Ureter (tissue), 1 donor: ENCODE measurements at regions not wholly inside any gene's neighbourhood (a gene's known extent, or its start where the extent isn't known, plus 50 kb on each side); places are given as distances from the start of the nearest gene placed in this dataset.

ENCODE experiments used
- DNase-seq: peaks from one replicate; pipeline ENCODE4 v3.0.0-alpha.2; 2020; ENCODE audit warnings: low spot score
- donor health status: DM: yes; HTN: yes; CAD: no.

DNA sequence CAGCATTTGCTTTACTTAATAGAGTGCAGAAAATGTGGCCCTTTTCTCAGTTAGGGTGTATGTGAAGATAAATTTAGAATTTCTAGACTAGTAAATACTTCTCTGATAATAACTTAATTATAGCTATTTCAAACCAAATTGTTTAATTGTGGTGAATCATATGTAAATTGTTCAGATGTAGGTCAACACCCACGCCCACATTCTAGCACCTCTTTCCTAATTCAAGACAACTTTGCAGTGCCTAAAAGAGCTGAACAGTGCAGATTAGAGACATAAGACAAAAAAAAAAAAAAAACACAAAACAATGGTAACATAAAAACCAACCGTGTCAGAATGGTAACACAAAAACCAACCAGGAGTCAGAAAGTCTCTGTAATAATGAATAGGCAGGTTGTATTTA is 758.3 kb downstream of the USP25 start:
- DNase-seq, result no peak

DNA sequence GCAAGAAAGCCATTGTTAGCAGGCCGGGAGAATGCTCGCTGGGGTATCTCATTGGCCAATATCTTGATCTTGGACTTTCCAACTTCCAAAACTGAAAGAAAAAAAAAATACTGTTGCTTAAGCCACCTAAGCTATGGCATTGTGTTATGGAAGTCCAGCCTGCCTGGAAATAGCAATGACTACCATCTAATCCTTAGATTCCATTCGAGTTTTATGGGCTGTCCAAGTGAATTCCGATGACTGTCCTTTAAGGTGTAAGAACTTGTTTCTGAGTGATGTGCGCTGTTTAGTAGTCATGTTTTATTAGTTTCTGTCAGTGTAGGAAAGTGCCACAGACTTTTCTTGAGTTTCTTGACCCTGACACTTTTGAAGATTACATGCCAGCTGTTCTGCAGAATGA is 762.6 kb downstream of the USP25 start:
- DNase-seq, result no peak

DNA sequence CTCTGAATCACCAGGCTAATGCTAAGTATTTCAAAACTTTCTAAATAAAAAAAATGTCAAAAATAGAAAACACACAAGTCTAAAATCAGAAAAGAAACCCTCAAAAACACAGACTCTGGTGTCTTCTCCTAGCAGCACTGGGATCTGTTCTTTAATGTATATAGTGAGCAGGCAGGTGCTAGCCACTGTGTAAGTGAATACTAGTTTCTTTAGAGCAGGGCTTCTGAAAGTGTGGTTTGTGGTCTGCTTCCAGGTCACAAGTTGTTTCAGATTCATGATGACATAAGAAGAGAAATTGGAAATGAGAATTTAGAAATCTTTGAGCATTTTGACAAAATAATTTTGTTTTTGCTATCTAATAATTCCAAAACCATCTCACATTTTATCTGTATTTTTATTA is 763.1 kb downstream of the USP25 start:
- DNase-seq, result no peak

DNA sequence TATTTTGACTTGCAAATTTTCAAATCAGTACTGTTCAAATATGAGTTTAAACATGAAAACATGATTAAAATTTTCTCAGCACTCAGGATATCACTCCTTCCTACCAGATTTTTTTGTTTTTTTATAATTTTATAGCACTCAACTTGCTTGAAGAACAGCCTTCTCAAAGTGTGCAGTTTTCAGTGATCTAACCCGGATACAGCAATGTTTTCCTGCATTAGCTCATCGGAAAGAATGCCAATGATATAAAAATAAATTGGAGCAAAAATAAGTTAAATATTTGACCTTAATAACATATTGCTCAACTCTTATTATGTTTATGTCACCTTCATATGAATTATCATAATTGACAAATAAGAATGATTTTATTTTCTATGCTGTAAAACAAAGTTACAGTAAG is 766.8 kb downstream of the USP25 start:
- no peak for DNase-seq

DNA sequence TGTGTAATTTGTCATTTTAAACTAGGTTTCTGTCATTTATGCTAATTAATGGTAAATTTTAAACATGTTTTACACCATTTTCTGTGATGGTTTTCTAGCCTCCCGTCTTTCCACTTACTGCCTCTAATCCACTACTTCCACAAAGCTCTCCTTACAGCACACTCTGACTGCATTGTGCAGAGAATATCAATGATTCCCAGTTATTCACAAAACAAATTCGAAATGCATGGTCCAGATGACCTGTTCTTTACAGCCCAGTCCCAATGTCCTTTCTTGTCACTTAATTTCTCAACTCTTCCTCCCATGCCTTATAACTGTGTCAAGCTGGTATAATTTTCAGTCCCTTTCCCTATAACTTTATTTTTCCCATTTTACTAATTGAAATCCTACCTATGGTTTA is 770.5 kb downstream of the USP25 start:
- no peak for DNase-seq

DNA sequence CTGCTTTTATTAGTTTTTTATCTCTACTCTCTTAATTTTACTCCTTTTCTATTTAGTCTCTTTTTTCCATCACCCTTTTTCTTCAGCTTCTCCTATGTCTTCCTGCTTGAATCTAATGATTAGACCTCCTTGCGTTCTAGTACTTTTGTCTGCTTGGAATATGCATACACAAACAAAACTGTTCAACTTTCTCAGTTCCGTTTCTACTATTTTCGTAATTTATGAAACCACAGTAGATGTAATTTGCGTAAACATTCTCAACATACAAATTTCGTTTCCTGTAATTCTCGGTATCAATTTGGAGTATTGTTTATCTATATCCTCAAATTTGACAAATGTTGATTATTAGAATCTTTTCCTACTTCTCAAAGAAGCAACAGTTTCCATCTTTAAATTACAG is 772.5 kb downstream of the USP25 start:
- DNase-seq, result no peak

DNA sequence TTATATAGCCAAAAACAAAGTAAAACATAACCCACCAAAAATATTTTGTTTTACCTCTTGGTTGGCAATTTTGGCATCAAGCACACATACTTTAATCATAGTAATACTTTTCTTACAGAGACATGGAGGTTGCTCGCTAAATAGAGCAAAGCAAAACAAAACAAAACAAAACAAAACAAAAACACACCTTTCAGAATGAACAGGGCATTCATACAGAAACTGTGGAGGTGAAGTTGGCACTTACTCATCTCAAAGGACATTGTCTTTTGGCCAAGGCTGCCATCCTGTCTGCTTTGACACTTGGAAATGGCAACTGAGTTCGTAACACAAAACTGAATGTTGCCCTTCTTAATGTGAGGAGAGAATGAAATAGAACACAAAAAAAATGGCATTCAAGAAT is 773.1 kb downstream of the USP25 start:
- no peak for DNase-seq

DNA sequence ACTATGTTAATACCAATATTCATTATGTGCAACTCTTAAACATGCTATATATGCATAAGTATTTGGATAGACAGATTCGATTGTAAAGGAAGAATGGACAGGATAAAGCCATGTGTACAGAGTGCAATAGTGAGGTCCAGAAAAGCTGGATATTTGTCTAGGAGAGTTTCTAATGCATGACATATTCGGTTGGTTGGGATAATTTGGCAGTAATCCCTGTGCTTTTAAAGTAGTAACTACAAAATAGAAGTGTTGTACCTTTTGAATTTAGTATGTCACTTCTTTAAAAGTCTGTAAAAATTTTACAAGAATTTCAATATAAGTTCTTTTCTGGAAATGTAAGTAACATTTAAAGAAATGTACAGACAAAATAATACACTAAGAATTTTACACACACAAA is 774.5 kb downstream of the USP25 start:
- DNase-seq, result no peak

DNA sequence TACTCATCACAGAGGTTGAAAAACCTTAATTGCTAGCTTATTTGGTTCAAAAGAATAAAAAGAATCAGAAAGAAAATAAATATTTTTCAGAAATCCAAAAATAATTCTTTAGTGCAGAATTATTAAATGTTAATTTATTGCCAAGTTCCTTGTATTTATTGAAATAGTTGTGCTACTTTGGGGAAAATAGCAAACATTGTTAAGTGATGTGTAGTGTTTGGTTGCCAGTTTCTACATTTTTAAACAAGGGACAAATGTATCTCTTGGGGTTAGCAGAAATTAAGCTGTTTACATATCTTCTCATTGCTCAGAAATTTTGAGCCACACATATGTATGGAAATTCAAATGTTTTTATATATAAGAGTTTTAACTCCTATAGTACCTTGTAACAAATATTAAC is 775.0 kb downstream of the USP25 start:
- no peak for DNase-seq

DNA sequence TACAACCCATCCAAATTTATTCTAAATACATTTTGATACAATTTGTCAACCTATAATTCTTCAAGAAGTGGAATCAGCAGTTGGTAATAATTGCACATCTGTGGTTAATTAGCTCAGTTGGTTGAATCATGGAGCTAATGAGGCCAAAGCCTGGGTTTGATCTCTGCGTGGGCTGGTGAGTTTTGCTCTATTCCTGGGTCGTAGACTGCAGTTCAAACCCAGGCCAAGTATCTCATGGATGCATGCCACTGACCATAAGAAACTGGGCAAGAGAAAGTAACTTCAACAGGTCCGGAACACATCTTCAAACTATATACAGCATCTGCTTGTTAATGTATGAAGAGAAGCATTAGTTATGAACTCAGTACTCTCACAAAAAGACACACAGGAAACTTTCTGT is 779.7 kb downstream of the USP25 start:
- DNase-seq, result no peak

DNA sequence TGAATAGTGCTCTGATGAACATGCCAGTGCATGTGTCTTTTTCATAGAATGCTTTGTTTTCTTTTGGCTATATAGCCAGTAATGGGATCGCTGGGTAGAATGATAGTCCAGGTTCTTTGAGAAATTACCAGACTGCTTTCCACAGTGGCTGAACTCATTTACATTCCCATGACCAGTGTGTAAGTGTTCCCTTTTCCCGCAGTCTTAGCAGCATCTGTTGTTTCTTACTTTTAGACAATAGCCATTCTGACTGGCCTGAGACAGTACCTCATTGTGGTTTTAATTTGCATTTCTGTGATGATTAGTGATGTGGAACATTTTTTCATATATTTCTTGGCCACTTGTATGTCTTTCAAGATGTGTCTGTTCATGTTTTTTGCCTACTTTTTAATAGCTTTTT is 784.5 kb downstream of the USP25 start:
- DNase-seq, result no peak

DNA sequence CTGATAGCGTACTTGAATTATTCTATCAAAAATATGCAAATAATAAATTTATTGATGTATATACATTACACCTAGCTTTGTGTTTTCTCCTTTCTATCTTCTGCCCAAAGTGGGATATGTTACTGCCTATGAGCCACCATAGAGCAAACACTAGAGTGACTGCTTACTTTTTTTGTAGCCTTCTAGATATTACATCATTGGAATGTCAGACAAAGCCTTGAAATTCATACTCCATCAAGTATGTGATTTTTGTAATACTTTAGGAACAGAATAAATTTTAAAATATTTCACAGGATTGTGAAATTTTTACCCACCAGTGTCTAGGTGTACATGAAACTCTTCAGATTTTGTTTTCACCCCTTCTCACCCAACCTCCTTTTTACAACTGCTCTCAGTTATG is 787.6 kb downstream of the USP25 start:
- DNase-seq, result no peak

DNA sequence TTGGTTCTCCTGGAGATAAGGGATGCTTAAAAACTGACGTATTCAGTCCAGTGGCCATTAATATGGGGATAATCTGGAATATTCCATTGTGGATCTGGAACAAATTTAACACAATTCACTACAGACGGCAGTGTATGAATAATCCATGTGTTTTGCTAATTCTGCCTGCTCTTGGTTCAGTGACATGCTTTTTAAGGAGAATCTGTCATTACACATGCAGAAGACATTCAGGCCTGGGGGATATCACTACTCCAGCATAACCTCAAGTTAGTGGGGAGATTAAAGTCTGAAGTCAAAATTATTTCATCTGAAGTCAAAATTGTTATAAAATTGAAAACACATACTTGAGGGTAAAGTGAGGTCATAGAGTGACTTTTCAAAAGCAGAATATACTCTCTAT is 789.3 kb downstream of the USP25 start:
- DNase-seq, result no peak

DNA sequence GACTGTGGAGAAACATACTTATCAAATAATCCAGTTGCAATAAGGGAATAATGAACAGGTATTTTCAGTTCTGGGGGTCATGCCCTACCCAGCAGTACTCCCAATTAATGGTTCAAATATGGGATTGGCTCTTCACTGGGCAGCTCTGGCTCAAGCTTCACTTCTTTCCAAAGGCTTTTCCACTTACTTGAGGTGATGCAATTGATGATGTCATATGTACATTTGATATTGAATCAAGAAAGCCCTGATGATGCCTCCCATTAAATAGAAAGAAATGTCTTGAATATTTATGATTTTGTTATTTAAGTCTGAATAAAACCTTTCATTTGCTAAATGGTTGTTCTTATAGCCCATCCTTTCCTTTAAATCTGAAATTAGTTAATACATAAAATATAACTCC is 789.9 kb downstream of the USP25 start:
- no peak for DNase-seq

DNA sequence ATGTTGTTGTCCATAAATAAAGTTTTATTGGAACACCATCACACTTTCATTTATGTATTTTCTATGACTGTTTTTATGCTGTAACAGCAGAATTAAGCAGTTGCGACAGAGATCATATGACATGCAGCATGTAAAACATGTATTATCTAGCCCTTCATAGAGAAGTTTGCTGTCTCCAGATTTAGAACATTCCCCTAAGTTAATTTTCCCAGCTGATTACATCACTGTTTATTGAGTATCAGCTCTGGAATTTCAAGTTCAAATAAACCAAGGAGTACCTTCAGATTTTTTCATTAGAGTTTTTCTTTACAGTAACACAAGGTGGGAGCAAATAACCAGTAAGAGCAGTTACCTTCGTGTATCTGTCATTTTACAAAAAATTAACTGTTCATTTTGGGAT is 792.8 kb downstream of the USP25 start:
- DNase-seq, result no peak

DNA sequence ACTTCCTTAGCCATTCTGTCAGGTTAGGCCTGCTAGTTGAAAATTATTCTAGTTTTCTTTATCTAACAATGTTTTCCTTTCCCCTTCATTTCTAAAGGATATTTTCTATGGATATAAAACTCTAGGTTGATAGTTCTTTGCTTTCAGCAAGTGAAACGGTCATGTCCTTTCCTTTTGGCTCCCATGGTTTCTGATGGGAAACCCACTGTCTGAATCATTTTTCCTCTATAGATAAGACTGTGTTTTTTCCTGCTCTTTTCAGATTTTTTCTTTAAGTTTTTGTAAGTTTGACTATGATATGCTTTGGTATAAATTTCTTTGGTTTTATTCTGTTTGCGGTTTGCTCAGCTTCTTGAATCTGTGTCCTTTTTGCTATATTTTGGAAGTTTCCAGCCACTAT is 800.9 kb downstream of the USP25 start:
- no peak for DNase-seq

DNA sequence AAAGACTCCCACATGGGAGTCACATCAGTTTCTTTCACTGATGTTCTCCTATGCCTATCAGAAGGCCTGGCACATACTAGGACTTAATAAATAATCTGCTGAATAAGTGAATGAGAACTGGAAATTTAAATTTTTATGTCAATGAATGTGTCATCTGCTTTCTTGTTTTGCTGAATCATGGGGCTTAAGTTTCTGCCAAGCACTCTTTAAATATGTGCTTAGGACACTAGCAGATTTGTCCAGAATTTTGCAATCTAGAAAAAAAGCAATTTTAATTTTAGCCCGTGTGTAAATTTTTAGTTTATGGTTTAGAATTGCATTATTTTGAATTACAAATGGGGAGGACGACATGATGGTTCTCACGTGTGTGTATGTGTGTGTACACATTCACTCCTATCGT is 803.1 kb downstream of the USP25 start:
- no peak for DNase-seq

DNA sequence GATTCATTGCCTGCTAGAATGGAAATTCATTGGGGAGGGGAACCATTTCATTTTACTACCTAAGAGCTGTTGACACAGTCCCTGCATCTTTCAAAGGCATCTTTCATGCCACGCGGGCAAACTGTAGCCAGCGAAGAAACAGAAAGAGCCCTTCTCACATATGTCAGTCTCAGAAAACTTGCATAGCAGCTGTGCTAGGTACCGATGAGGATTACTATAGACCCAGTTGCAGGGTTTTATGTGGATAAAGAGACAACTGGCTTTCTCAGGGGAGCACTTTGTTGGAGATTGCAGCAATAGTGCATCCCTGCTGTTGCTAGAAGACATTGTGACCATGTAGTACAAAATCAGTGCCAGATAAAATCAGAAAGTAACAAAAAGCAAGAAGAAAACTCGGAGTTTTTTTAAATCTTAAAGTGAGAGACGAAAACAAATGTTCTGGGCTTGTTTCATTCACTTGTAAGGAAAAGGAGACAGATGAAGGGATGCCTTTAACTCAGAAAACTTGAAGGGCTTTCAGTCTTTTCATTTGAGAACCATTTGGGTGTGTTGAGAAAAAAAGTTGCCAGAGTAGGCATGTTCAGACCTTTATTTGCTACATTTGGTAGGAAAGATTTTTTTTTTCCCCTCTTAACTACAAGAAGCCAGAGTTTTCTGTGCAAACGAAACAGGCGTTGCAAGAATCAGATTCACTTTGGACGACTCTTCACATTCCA is 804.1 kb downstream of the USP25 start:
- no peak for DNase-seq

DNA sequence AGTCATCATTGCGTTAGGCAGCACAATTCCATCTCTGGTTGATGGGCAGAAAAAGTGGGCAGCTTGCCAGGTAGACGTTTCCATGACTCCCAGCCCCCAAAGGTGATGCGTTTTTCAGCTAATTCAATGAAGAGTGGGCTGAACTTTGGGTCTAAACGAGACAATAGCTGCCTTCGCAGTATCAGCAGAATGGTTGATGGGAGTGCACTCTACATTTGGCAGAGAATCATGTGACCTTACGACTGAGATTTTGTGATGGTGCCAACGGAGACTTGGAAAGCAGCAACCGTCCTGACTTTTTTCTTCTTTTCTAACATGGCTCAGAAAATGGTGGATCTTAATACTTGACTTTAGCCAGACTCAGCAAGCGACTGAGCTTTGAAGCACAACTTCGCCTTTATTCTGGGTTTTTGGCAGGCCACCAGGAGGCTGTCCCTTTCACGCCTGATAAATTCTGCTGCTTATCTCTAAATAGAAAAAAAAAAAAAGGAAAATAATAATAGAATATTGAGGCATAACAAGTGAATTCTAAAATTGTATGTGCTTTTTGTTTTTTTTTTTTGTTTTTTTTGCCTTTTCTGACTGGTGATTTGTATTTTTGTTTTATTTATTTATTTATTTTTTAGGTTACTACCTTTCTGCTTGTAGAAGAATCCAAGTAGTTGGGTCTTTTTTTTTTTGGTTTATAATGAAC is 804.8 kb downstream of the USP25 start:
- DNase-seq, result peak; percentile 70

DNA sequence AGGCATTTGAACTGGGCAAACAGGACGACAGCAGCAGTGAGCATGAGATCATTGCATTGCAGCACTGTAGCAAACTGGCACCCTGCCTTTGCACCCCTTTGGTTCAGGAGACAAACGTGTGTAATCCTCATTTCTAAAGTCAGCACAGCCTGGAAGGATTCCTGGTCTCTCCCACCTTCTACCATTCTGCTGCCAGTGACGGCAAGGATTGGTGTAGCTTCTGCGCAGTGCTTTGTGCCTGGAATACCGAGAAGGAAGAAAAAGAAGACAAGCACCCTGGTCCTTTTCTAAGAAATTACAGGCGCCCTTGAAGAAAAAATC is 805.3 kb downstream of the USP25 start:
- peak; percentile 67 for DNase-seq

DNA sequence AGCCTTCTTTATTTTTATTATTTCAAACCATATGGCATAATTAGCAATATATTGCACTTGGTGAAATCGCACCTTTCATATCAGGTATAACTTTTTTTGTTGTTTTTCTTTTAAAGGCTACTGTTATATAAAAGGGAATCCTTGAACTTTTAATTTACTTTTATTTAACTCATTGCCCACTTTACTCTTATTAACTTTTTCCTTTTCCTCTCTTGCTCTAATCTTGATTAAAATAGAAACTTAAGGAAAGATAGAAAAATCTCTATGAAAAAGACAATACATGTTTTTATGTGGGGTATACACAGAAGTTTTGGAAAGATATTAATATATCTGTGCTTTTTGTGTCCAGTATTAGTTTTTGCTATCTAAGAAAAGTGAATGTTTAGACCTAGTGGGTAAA is 805.8 kb downstream of the USP25 start:
- DNase-seq, result no peak

DNA sequence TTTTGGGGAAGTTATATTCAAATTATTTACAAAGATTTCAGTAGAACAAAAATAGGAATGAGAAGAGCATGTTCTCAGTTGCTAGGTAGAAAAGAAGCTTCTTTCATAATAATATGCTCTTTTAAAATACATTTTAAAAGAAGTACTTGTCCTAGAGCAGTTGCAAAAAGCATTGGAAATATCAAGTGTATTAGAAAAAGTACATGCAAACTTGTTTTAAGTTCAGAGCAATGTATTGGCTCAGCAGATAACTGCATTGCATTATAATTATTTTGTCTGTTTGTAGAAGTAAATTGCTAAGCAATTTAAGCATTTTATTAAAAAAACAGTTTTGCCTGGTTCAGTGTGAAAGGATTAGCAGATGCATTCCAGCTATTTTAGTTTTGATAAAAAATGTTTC is 806.4 kb downstream of the USP25 start:
- no peak for DNase-seq

DNA sequence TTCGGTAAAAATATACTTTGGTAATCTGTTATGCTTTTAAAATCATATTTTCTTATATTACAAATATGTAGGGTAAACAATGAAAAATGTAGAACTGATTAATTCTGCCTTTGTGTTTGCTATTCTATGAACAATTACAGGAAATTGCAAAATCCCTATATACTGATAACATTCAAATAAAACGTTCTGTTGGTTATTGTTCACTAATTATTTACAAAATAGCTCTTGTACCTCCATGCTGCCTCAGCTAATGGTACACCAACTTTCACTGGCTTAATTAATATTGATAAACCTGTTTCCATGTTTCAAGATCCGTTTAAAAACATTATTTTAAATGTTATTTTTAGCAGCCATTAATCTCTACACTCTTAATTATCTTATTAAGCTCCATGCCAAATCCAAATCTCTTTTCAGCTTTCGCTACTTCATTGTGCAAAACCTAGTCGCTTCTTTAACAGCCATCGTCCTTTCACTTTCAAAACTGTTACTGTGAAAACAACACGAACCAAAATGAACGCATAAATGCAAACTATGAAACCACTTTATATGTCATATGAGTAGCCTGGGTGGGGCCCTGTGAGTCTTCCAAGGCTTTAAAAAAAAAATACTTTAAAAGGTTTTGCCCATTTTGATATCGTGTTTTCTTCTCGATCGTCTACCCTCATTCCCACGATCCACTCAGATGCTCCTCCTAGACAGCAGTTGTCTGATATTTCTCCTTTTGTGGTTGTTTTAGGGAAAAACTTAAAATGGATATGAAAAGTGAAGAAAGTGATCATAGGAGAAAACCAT is 807.1 kb downstream of the USP25 start:
- no peak for DNase-seq
